ENCODE measurements at regions not wholly inside any gene's neighbourhood (a gene's known extent, or its start where the extent isn't known, plus 50 kb on each side); places are given as distances from the start of the nearest gene placed in this dataset.

DNA sequence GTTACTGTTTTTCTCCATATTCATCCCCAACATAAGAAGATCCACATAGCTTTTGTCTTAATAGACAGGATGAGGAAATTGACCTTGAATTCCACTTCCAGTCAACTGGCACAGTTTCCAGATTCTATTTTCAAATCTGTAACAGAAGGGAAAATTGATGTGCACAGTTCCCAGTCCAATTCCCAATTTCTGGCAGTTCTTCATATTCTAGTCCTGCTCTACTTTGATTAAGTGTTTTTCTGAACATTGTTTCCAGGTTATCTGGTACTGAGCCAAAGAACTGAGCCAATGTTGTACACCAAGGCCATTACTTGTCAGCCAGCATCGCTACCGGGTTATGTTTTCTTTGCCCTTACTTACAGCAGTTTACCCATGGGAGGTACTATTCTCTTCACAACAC, 1755.4 kb downstream of the PLA2G4A start:
- no peak for TF ChIP-seq EZH2phosphoT487 (IDR thresholded peaks at IDR 0.05; ENCODE audit: unreplicated experiment)
- TF ChIP-seq, protein P1, sequence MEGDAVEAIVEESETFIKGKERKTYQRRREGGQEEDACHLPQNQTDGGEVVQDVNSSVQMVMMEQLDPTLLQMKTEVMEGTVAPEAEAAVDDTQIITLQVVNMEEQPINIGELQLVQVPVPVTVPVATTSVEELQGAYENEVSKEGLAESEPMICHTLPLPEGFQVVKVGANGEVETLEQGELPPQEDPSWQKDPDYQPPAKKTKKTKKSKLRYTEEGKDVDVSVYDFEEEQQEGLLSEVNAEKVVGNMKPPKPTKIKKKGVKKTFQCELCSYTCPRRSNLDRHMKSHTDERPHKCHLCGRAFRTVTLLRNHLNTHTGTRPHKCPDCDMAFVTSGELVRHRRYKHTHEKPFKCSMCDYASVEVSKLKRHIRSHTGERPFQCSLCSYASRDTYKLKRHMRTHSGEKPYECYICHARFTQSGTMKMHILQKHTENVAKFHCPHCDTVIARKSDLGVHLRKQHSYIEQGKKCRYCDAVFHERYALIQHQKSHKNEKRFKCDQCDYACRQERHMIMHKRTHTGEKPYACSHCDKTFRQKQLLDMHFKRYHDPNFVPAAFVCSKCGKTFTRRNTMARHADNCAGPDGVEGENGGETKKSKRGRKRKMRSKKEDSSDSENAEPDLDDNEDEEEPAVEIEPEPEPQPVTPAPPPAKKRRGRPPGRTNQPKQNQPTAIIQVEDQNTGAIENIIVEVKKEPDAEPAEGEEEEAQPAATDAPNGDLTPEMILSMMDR (conservative IDR thresholded peaks at IDR 0.05; ENCODE audit: low read depth in 2 of 2): no peak

Measured in GM23338 (cell line).